ENCODE measurements at regions not wholly inside any gene's neighbourhood (a gene's known extent, or its start where the extent isn't known, plus 50 kb on each side); places are given as distances from the start of the nearest gene placed in this dataset.

GRCh38 chr3:127457546-127458145, 132.9 kb downstream of the TPRA1 start:
- TF ChIP-seq CTCF (IDR thresholded peaks at IDR 0.05) = no peak
- ATAC-seq (ENCODE audit: low read depth) (no peak), DNase-seq (no peak)
- Mint-ChIP-seq H3K4me3 (no peak overlapping the region), H3K27ac (no peak overlapping the region), H3K9me3 (no peaks in the 10 kb centered on the region), H3K4me1 (peaks cover 4% of the 10 kb centered on the region), H3K27me3 (peaks cover 52% of the 10 kb centered on the region), H3K36me3 (ENCODE audit: low read depth) (no peaks in the 10 kb centered on the region)
- ChIA-PET CTCF (no interaction called here), POLR2A (no interaction called here)
- intact Hi-C loops (cut with micrococcal nuclease) = loop anchor here (5.0 kb wide), 1 partner anchor 1325 kb away; no protein-coding TSS in a partner anchor

- Mint-ChIP-seq H3K27me3 (peaks cover 52% of the 10 kb centered on the region), H3K4me3 (no peak overlapping the region), H3K36me3 (ENCODE audit: low read depth) (no peaks in the 10 kb centered on the region), H3K27ac (no peak overlapping the region), H3K9me3 (no peaks in the 10 kb centered on the region), H3K4me1 (peaks cover 4% of the 10 kb centered on the region)
- ATAC-seq (ENCODE audit: low read depth) = no peak
- TF ChIP-seq CTCF (IDR thresholded peaks at IDR 0.05) = no peak
- POLR2A ChIA-PET = no interaction called here
- intact Hi-C loops (cut with micrococcal nuclease) = loop anchor here (5.0 kb wide), 1 partner anchor 1325 kb away; no protein-coding TSS in a partner anchor
- CTCF ChIA-PET = interaction anchor here (0.7 kb wide), 1 partner anchor 709 kb away, joined by 3 read pairs; no protein-coding TSS in a partner anchor
- DNase-seq = no peak
Observed at GRCh38 chr3:127457094-127457475, 133.4 kb downstream of the TPRA1 start.

- H3K27ac Mint-ChIP-seq = no peak overlapping the region
- no peak for TF ChIP-seq CTCF (IDR thresholded peaks at IDR 0.05)
- ATAC-seq (ENCODE audit: low read depth) (no peak), DNase-seq (no peak)
- no peaks in the 10 kb centered on the region for H3K36me3 Mint-ChIP-seq (ENCODE audit: low read depth)
- intact Hi-C loops (cut with micrococcal nuclease) = loop anchor here (5.0 kb wide), 1 partner anchor 1324 kb away; no protein-coding TSS in a partner anchor
- H3K9me3 Mint-ChIP-seq = no peaks in the 10 kb centered on the region
- no peak overlapping the region for H3K4me3 Mint-ChIP-seq
- POLR2A ChIA-PET = no interaction called here
- peaks cover 52% of the 10 kb centered on the region for H3K27me3 Mint-ChIP-seq
- CTCF ChIA-PET = interaction anchor here (0.7 to 2.5 kb wide), 2 partner anchors 705 to 708 kb away, joined by 3 to 17 read pairs; no protein-coding TSS in a partner anchor
- H3K4me1 Mint-ChIP-seq = peaks cover 4% of the 10 kb centered on the region
Observed at GRCh38 chr3:127456471-127457093, 134.0 kb downstream of the TPRA1 start.

- H3K9me3 Mint-ChIP-seq = no peaks in the 10 kb centered on the region
- peaks cover 52% of the 10 kb centered on the region for H3K27me3 Mint-ChIP-seq
- H3K4me3 Mint-ChIP-seq = no peak overlapping the region
- DNase-seq (peak; percentile 49), ATAC-seq (ENCODE audit: low read depth) (peak; percentile 80)
- H3K36me3 Mint-ChIP-seq (ENCODE audit: low read depth) = no peaks in the 10 kb centered on the region
- no peak for TF ChIP-seq CTCF (IDR thresholded peaks at IDR 0.05)
- peaks cover 4% of the 10 kb centered on the region for H3K4me1 Mint-ChIP-seq
- H3K27ac Mint-ChIP-seq = no peak overlapping the region
- CTCF ChIA-PET = interaction anchor here (0.6 to 2.5 kb wide), 7 partner anchors 9 to 933 kb away, joined by 3 to 17 read pairs (median 3); no protein-coding TSS in a partner anchor
- POLR2A ChIA-PET = no interaction called here
- intact Hi-C loops (cut with micrococcal nuclease) = loop anchor here (1.0 to 5.0 kb wide), 3 partner anchors 776 to 1323 kb away; no protein-coding TSS in a partner anchor
Observed at GRCh38 chr3:127455541-127456450, 134.7 kb downstream of the TPRA1 start.

Data from activated B cell treated with CpG ODN at 0.5 μM for 24 hours (primary cell).